DMS53 treated with DMSO at 0.1 percent for 48 hours (cell line): ENCODE measurements at regions not wholly inside any gene's neighbourhood (a gene's known extent, or its start where the extent isn't known, plus 50 kb on each side); places are given as distances from the start of the nearest gene placed in this dataset.
"Not testable (repeated sequence)": the region's sequence is repeated elsewhere in the genome, so short reads cannot be mapped to it uniquely, and the experiment has no call there.

Source experiments
- DNase-seq: peaks from one replicate; lab custom pipeline; 2025; ENCODE audit not compliant: unreplicated experiment; lab: John Stamatoyannopoulos, UW

DNA sequence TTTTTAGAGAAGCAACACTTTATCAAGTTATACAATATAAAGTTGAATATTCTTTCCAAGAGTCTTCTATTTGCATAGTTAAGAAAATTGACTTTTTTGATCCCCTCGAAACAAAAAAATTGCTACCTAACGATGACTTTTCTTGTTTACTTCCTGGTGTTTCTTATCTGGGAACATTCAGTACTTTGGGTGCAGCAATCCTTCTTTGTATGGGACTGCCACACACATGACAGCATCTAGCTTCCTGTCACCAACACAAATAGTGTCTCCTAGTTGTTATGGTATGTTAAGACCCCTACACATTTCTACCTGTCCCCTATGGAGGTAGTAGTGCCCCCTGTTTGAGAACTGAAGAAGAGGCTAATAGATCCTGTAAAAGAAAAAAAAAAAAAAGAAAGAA, 841.7 kb upstream of the FAT3 start:
- no peak for DNase-seq

DNA sequence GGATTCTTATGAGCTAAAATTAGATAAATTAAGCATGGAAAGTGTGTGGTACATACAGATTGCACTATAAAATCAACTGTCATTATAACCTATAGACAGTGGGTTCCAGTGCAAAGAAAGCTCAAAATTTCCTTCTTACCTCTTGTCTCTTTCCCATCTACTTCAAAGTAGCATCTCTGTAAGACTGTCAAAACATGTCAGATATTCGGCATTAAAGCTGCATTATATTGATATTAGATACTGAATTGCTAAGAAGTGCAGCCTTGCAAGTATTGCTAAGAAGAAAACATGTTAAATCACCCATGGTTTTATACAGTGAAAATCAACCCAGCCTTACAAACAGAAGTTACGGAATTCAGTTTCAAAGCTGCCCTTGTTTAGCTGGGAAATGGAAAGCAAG, 849.8 kb upstream of the FAT3 start:
- DNase-seq: no peak

- no peak for DNase-seq
Observed at GRCh38 chr11:91373497-91373896, 851.1 kb upstream of the FAT3 start.

DNA sequence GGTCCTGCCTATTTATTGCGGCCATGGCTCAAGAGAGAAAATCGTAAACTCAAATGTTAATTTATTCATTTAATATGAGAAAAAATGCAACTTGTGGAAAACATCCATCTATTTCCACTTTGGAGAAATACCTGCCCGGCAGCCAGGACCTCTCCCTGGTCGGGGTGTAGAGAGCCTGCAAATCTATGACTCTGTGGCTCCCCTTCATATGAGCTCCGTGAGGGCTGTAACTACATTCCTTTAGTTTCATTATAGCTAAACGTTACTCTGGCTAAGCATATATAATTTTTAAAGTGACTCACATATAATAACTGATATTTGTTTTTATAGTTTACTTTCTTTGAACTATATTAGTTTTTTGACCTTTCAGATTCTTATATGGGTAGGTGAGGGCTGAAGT, 857.8 kb upstream of the FAT3 start:
- DNase-seq: no peak

DNA sequence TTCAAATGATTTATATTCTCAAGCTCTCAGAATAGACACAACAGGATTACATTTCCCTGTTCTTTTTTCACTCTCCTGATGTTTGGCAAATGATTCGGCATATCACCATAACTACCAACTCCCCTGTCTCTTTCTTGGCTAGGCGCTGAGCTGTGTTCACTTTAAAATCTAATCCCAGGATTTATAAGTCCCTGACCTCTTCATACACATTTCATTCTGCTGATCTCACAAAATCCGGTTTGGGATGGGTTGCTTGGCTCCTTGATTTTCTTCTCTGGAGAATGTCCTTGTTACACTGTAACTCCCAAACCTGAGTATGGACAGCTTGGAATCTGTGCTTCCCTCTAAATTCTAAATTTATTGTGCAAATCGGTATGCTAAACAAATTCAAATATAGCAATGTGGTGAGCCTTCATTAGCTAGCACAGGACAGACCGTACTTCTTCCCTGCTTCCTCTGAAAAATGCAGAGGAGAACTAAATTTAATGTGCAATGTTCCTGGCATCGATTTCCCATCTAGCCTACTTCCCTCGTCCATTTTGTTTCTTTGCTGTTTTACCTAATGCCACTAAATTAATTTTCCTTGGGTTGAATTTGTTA, 858.5 kb upstream of the FAT3 start:
- no peak for DNase-seq

- no peak for DNase-seq
Observed at GRCh38 chr11:91350931-91351330, 873.7 kb upstream of the FAT3 start.

GRCh38 chr11:91326751-91327150, 897.9 kb upstream of the FAT3 start:
- DNase-seq: no peak

- DNase-seq: no peak
Observed at GRCh38 chr11:91326280-91326679, 898.3 kb upstream of the FAT3 start.

GRCh38 chr11:91314521-91314920, 910.1 kb upstream of the FAT3 start:
- no peak for DNase-seq

DNA sequence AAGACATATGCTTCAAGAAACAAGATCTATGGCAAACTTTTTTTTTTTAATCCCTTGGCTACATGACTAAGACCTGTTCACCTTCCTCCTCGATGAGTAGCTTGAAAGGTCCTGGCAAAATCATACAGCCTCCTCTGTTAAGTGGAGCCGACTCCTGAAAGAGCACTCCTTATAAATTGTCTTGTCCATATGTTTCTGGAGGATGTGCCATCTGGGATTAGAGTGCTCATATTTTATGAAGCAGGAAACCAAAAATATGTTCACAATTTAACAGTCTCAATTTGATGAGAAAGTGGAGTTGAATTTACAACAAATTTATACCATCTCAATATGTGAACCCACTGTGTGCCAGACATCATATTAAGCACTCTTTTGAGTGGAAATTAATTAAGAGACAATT, 912.1 kb upstream of the FAT3 start:
- DNase-seq: no peak

DNA sequence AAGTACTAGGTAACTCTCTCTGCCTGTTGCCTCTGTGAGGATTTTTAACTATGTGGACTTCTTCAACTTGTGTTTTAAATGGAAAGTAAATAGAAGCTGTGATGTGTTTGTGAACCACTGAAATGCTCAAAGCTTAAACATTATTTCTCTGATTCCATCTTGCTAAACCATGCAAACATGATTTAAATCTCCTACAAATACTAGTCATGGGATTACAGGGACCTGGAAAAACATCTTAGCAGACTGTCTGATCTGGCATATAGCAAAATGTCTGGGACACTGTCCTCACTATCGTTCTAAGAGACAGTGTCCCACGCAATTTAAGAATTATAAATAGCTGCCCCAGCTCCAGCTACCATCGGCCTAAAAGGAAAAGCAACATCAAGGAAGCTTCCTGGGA, 914.5 kb upstream of the FAT3 start:
- DNase-seq: no peak

GRCh38 chr11:91308069-91308468, 916.5 kb upstream of the FAT3 start:
- DNase-seq: no peak

DNA sequence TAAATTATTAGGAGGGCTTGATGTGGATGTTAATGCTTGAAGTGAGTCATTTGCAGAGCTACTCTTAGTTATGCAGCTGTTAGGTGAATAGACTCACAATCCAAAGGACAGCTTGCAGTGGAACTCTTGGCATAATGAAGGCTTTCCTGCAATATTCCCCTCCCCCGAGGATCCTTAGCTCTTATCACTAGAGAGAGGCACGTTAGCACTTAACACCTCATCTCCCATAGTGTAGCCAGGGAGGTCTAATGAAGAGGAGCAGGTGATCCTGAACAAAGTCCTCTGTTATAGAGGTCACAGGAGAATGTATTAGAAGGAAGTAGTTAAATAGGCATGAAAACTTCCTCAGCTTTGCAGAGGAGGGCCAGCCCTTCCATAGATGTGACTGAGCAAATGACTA, 919.2 kb upstream of the FAT3 start:
- peak; percentile 30 for DNase-seq

DNA sequence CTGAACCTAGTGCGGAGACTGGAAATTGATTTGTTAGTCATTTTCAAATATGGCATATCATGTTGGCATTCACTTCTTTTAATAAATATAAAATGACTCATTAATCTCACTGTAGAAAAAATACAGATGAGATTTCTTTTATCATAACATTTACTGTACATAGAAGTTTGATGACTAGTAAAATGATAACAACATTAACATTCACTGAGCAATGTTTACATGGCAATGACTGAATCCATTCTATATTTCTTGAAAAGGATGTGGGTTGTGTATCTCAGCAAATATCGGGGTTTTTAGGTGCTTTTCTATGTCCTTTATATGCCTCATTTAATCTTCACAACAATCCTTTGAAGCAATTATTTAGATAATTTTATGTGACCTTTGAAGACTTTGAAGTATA, 920.9 kb upstream of the FAT3 start:
- no peak for DNase-seq

DNA sequence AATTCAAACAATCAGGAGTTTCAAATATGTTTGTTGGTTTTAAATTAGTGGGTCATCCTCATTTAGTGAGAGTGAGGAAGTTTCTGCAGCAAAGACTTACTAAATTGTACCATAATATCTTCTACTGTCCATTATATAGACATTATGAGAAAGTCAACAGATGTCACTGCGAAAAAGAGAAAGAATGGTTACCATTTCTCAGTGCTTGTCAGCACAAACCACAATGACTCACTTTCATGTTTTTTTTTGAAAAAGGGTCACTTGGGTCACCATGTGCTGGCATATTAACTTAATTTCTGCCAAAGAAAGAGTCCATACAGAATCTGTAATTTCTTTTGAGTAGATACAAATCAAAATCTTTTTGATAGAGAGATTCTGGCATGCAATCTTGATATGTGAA, 924.6 kb upstream of the FAT3 start:
- peak; percentile 42 for DNase-seq

DNA sequence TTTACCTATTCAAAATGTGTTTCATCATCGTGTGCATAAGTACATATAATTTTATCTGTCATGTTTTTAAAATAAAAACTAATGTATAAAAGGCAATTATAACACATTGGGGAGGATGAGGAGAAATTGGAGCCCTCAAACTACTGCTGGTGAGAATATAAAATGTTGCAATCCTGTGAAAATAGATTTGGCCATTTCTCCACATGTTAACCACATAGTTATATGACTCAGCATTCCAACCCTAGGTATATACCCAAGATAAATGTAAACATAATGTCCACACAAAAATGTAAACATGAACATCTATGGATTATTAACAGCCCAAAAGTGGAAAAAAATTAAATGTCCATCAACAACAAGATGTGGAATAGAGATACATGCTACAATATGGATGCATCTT, 928.0 kb upstream of the FAT3 start:
- DNase-seq: no peak

DNA sequence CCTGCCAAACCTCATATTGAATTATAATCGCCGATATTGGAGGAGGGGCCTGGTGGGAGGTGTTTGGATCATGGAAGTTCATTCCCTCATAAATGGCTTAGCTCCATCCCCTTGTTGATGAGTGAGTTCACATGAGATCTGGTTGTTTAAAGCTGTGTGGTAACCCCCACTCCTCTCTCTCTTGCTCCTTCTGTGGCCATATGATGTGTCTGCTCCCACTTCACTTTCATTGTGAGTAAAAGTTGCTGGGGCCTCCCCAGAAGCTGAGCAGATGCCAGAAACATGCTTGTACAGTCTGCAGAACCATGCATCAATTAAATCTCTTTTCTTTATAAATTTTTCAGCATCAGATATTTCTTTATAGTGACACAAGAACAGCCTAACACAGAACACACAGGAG, 929.0 kb upstream of the FAT3 start:
- no peak for DNase-seq

GRCh38 chr11:91293119-91293518, 931.5 kb upstream of the FAT3 start:
- DNase-seq: no peak

GRCh38 chr11:91272089-91272488, 952.5 kb upstream of the FAT3 start:
- DNase-seq: no peak

- DNase-seq: not testable (repeated sequence)
Observed at GRCh38 chr11:91268512-91269295, 955.9 kb upstream of the FAT3 start.

- DNase-seq: no peak
Observed at GRCh38 chr11:91265946-91266345, 958.7 kb upstream of the FAT3 start.

GRCh38 chr11:91264481-91264880, 960.1 kb upstream of the FAT3 start:
- no peak for DNase-seq
